ENCODE measurements at regions not wholly inside any gene's neighbourhood (a gene's known extent, or its start where the extent isn't known, plus 50 kb on each side); places are given as distances from the start of the nearest gene placed in this dataset.

- Mint-ChIP-seq H3K9me3 (ENCODE audit: unreplicated experiment) (no peaks in the 10 kb centered on the region), H3K27me3 (ENCODE audit: insufficient read depth, unreplicated experiment) (no peaks in the 10 kb centered on the region), H3K36me3 (ENCODE audit: insufficient read depth, unreplicated experiment) (no peaks in the 10 kb centered on the region), H3K4me3 (ENCODE audit: unreplicated experiment) (no peak overlapping the region), H3K27ac (ENCODE audit: low read depth, unreplicated experiment) (no peak overlapping the region), H3K4me1 (ENCODE audit: insufficient read depth, unreplicated experiment) (no peaks in the 10 kb centered on the region)
- no TSS peak for BruUV-seq (replicated peaks)
- intact Hi-C loops (cut with micrococcal nuclease), result no loop called here
- DNase-seq (ENCODE audit: unreplicated experiment), result no peak
- no peak for TF ChIP-seq CTCF (IDR thresholded peaks at IDR 0.05; ENCODE audit: unreplicated experiment)
- ChIA-PET POLR2A (no interaction called here), CTCF (interaction anchor here (0.5 to 0.7 kb wide), 2 partner anchors 16 to 207 kb away, joined by 4 read pairs; no protein-coding TSS in a partner anchor)
Observed at GRCh38 chr4:143273160-143273917, 63.3 kb upstream of the GAB1 start.

- ChIA-PET POLR2A (no interaction called here), CTCF (no interaction called here)
- no peak for TF ChIP-seq CTCF (IDR thresholded peaks at IDR 0.05; ENCODE audit: unreplicated experiment)
- H3K9me3 Mint-ChIP-seq (ENCODE audit: unreplicated experiment), result no peaks in the 10 kb centered on the region
- H3K27ac Mint-ChIP-seq (ENCODE audit: low read depth, unreplicated experiment), result no peak overlapping the region
- no peak for DNase-seq (ENCODE audit: unreplicated experiment)
- no peaks in the 10 kb centered on the region for H3K27me3 Mint-ChIP-seq (ENCODE audit: insufficient read depth, unreplicated experiment)
- no peaks in the 10 kb centered on the region for H3K36me3 Mint-ChIP-seq (ENCODE audit: insufficient read depth, unreplicated experiment)
- no peaks in the 10 kb centered on the region for H3K4me1 Mint-ChIP-seq (ENCODE audit: insufficient read depth, unreplicated experiment)
- no TSS peak for BruUV-seq (replicated peaks)
- intact Hi-C loops (cut with micrococcal nuclease), result no loop called here
- H3K4me3 Mint-ChIP-seq (ENCODE audit: unreplicated experiment), result no peak overlapping the region
Observed at GRCh38 chr4:143280861-143281260, 55.8 kb upstream of the GAB1 start.

- intact Hi-C loops (cut with micrococcal nuclease), result no loop called here
- POLR2A ChIA-PET, result interaction anchor here (0.6 to 0.7 kb wide), 2 partner anchors 10 to 41 kb away, joined by 3 read pairs; no protein-coding TSS in a partner anchor
- CTCF ChIA-PET, result interaction anchor here (0.6 to 0.7 kb wide), 3 partner anchors 108 to 230 kb away, joined by 3 to 5 read pairs (median 3); no protein-coding TSS in a partner anchor
- Mint-ChIP-seq H3K27ac (ENCODE audit: low read depth, unreplicated experiment) (no peak overlapping the region), H3K27me3 (ENCODE audit: insufficient read depth, unreplicated experiment) (no peaks in the 10 kb centered on the region), H3K36me3 (ENCODE audit: insufficient read depth, unreplicated experiment) (no peaks in the 10 kb centered on the region), H3K4me1 (ENCODE audit: insufficient read depth, unreplicated experiment) (peaks cover 5% of the 10 kb centered on the region), H3K4me3 (ENCODE audit: unreplicated experiment) (no peak overlapping the region), H3K9me3 (ENCODE audit: unreplicated experiment) (no peaks in the 10 kb centered on the region)
- TF ChIP-seq CTCF (IDR thresholded peaks at IDR 0.05; ENCODE audit: unreplicated experiment), result no peak
- BruUV-seq (replicated peaks), result no TSS peak
- DNase-seq (ENCODE audit: unreplicated experiment), result no peak
Observed at GRCh38 chr4:143281507-143282190, 55.0 kb upstream of the GAB1 start.

- Mint-ChIP-seq H3K4me1 (ENCODE audit: insufficient read depth, unreplicated experiment) (peaks cover 12% of the 10 kb centered on the region), H3K36me3 (ENCODE audit: insufficient read depth, unreplicated experiment) (no peaks in the 10 kb centered on the region), H3K4me3 (ENCODE audit: unreplicated experiment) (no peak overlapping the region), H3K9me3 (ENCODE audit: unreplicated experiment) (no peaks in the 10 kb centered on the region), H3K27me3 (ENCODE audit: insufficient read depth, unreplicated experiment) (no peaks in the 10 kb centered on the region), H3K27ac (ENCODE audit: low read depth, unreplicated experiment) (no peak overlapping the region)
- no TSS peak for BruUV-seq (replicated peaks)
- no peak for TF ChIP-seq CTCF (IDR thresholded peaks at IDR 0.05; ENCODE audit: unreplicated experiment)
- no peak for DNase-seq (ENCODE audit: unreplicated experiment)
- intact Hi-C loops (cut with micrococcal nuclease), result no loop called here
- POLR2A ChIA-PET, result interaction anchor here (0.6 to 0.7 kb wide), 2 partner anchors 9 to 41 kb away, joined by 3 read pairs; no protein-coding TSS in a partner anchor
- CTCF ChIA-PET, result interaction anchor here (0.6 to 0.7 kb wide), 5 partner anchors 57 to 230 kb away, joined by 3 to 5 read pairs (median 3); no protein-coding TSS in a partner anchor
Observed at GRCh38 chr4:143282211-143282707, 54.4 kb upstream of the GAB1 start.
